Stimulated activated CD4-positive, alpha-beta T cell treated with anti-CD3 and anti-CD28 coated beads, Interleukin-4, amount 100 ng/mL, for 1 hour (primary cell): ENCODE measurements at regions not wholly inside any gene's neighbourhood (a gene's known extent, or its start where the extent isn't known, plus 50 kb on each side); places are given as distances from the start of the nearest gene placed in this dataset.
"Not testable (repeated sequence)": the region's sequence is repeated elsewhere in the genome, so short reads cannot be mapped to it uniquely, and the experiment has no call there.

Source experiments
- DNase-seq: peaks from one replicate; pipeline ENCODE4 v3.0.0-alpha.2; 2020

- no peak for DNase-seq
Measured at GRCh38 chr18:49692906-49693716, 120.2 kb downstream of the ACAA2 start.

GRCh38 chr18:49691177-49691608 is 122.1 kb downstream of the ACAA2 start:
- no peak for DNase-seq

GRCh38 chr18:49690312-49690711 is 123.0 kb downstream of the ACAA2 start:
- DNase-seq: no peak

GRCh38 chr18:49685231-49685942 is 123.5 kb downstream of the LIPG start:
- no peak for DNase-seq

- not testable (repeated sequence) for DNase-seq
Measured at GRCh38 chr18:49682803-49683190, 120.9 kb downstream of the LIPG start.

GRCh38 chr18:49682173-49682802 is 120.4 kb downstream of the LIPG start:
- no peak for DNase-seq

GRCh38 chr18:49681387-49681786 is 119.5 kb downstream of the LIPG start:
- no peak for DNase-seq

GRCh38 chr18:49678440-49678839 is 116.6 kb downstream of the LIPG start:
- no peak for DNase-seq

GRCh38 chr18:49677762-49678413 is 116.0 kb downstream of the LIPG start:
- no peak for DNase-seq

- DNase-seq: no peak
Measured at GRCh38 chr18:49677081-49677480, 115.2 kb downstream of the LIPG start.

GRCh38 chr18:49673281-49673680 is 111.4 kb downstream of the LIPG start:
- DNase-seq: no peak

GRCh38 chr18:49672853-49673252 is 111.0 kb downstream of the LIPG start:
- no peak for DNase-seq

- no peak for DNase-seq
Measured at GRCh38 chr18:49669403-49669802, 107.5 kb downstream of the LIPG start.

GRCh38 chr18:49668574-49669275 is 106.9 kb downstream of the LIPG start:
- DNase-seq: no peak

GRCh38 chr18:49667462-49667861 is 105.6 kb downstream of the LIPG start:
- no peak for DNase-seq

- DNase-seq: no peak
Measured at GRCh38 chr18:49666045-49666775, 104.4 kb downstream of the LIPG start.

GRCh38 chr18:49663899-49664890 is 102.3 kb downstream of the LIPG start:
- DNase-seq: no peak

GRCh38 chr18:49662506-49662905 is 100.6 kb downstream of the LIPG start:
- DNase-seq: no peak

GRCh38 chr18:49658823-49659404 is 97.1 kb downstream of the LIPG start:
- no peak for DNase-seq

GRCh38 chr18:49656073-49656692 is 94.3 kb downstream of the LIPG start:
- DNase-seq: no peak
